ENCODE measurements at regions not wholly inside any gene's neighbourhood (a gene's known extent, or its start where the extent isn't known, plus 50 kb on each side); places are given as distances from the start of the nearest gene placed in this dataset.

DNA sequence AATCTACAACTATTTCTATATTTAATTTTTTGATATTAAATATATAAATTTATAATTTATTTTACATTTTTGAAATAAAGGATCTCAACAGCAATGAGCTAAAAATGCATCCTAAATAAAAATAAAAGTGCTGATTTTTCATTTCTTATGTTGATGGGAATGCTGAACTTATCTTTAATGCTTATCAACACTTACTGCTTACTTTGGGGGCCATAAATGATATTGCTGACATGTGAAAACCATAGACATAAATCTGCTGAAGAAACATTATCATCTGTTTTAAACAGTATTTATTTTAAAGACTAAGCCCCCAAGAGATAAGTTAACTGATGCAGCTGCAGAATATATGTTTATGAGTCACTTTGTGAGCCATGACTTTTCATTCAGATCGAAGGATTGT, 594.1 kb upstream of the PKN2 start:
- TF ChIP-seq, protein P1, sequence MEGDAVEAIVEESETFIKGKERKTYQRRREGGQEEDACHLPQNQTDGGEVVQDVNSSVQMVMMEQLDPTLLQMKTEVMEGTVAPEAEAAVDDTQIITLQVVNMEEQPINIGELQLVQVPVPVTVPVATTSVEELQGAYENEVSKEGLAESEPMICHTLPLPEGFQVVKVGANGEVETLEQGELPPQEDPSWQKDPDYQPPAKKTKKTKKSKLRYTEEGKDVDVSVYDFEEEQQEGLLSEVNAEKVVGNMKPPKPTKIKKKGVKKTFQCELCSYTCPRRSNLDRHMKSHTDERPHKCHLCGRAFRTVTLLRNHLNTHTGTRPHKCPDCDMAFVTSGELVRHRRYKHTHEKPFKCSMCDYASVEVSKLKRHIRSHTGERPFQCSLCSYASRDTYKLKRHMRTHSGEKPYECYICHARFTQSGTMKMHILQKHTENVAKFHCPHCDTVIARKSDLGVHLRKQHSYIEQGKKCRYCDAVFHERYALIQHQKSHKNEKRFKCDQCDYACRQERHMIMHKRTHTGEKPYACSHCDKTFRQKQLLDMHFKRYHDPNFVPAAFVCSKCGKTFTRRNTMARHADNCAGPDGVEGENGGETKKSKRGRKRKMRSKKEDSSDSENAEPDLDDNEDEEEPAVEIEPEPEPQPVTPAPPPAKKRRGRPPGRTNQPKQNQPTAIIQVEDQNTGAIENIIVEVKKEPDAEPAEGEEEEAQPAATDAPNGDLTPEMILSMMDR (IDR thresholded peaks at IDR 0.05; ENCODE audit: borderline replicate concordance, extremely low read depth, insufficient read depth) = no peak
- Histone ChIP-seq H3K4me1 (ENCODE audit: control insufficient read depth in 2 of 3, insufficient read depth in 2 of 3, low read depth in 1 of 3, low read length in 3 of 3) (no peaks in the 10 kb centered on the region), H3K9me3 (ENCODE audit: control insufficient read depth in 2 of 3, insufficient read depth in 1 of 3, low read length in 3 of 3) (no peaks in the 10 kb centered on the region), H3K36me3 (ENCODE audit: control insufficient read depth in 2 of 3, insufficient read depth in 3 of 3, low read length in 3 of 3) (no peaks in the 10 kb centered on the region), H3K27me3 (ENCODE audit: control insufficient read depth, insufficient read depth, low read length) (no peaks in the 10 kb centered on the region), H3K9ac (ENCODE audit: low read length in 3 of 3) (no peak overlapping the region), H3K27ac (ENCODE audit: low read depth in 2 of 2, low read length in 2 of 2) (no peak overlapping the region), H3K4me3 (ENCODE audit: low read length in 3 of 3) (no peak overlapping the region)
- intact Hi-C loops (cut with DNase I) = no loop called here
- FAIRE-seq (no peak), DNase-seq (no peak)

DNA sequence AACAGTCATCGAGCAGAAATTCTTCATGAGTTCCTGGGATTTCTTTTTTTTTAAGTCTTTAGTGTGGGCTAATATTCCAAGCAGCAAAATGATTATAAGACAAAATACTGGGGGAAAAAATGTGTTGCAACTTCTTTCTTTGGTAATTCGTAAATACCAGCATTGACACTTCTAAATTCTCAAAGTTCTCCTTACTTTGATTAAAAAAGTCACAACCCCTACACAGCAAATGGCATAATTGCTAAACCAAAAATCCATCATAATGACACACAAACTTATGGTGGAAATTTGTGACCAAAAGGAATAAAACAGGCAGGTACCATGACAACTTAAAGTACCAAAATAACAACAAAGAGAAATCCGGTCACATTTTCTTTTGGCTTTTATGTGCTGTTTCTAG, 585.2 kb upstream of the PKN2 start:
- H3K4me1 ChIP-seq (ENCODE audit: control insufficient read depth in 2 of 3, insufficient read depth in 2 of 3, low read depth in 1 of 3, low read length in 3 of 3) = no peaks in the 10 kb centered on the region
- H3K27me3 ChIP-seq (ENCODE audit: control insufficient read depth, insufficient read depth, low read length) = no peaks in the 10 kb centered on the region
- H3K9me3 ChIP-seq (ENCODE audit: control insufficient read depth in 2 of 3, insufficient read depth in 1 of 3, low read length in 3 of 3) = no peaks in the 10 kb centered on the region
- no peak overlapping the region for H3K4me3 ChIP-seq (ENCODE audit: low read length in 3 of 3)
- H3K36me3 ChIP-seq (ENCODE audit: control insufficient read depth in 2 of 3, insufficient read depth in 3 of 3, low read length in 3 of 3) = no peaks in the 10 kb centered on the region
- no peak overlapping the region for H3K27ac ChIP-seq (ENCODE audit: low read depth in 2 of 2, low read length in 2 of 2)
- H3K9ac ChIP-seq (ENCODE audit: low read length in 3 of 3) = no peak overlapping the region
- FAIRE-seq (no peak), DNase-seq (no peak)
- TF ChIP-seq, protein P1 (IDR thresholded peaks at IDR 0.05; ENCODE audit: borderline replicate concordance, extremely low read depth, insufficient read depth) = no peak
- intact Hi-C loops (cut with DNase I) = no loop called here

DNA sequence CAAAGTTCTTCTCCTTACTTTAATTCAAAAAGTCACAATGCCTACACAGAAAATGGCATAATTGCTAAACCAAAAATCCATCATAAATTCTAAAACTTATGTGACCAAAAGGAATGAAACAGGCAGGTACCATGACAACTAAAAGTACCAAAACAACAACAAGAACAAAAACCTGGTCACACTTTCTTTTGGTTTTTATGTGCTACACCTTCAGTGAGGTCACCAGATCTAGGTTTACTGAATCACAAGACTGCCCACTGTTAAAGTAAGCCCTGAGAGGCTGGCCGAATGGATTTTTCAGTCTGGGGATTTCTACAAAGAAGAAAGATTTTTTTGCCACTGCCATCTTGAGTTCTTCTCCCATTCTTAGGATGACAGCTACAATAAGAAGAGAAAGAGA, 583.0 kb upstream of the PKN2 start:
- DNase-seq = no peak
- Histone ChIP-seq H3K27ac (ENCODE audit: low read depth in 2 of 2, low read length in 2 of 2) (no peak overlapping the region), H3K36me3 (ENCODE audit: control insufficient read depth in 2 of 3, insufficient read depth in 3 of 3, low read length in 3 of 3) (no peaks in the 10 kb centered on the region), H3K4me1 (ENCODE audit: control insufficient read depth in 2 of 3, insufficient read depth in 2 of 3, low read depth in 1 of 3, low read length in 3 of 3) (no peaks in the 10 kb centered on the region), H3K27me3 (ENCODE audit: control insufficient read depth, insufficient read depth, low read length) (no peaks in the 10 kb centered on the region), H3K4me3 (ENCODE audit: low read length in 3 of 3) (no peak overlapping the region), H3K9ac (ENCODE audit: low read length in 3 of 3) (no peak overlapping the region), H3K9me3 (ENCODE audit: control insufficient read depth in 2 of 3, insufficient read depth in 1 of 3, low read length in 3 of 3) (no peaks in the 10 kb centered on the region)
- TF ChIP-seq, protein P1 (IDR thresholded peaks at IDR 0.05; ENCODE audit: borderline replicate concordance, extremely low read depth, insufficient read depth) = no peak
- no peak for FAIRE-seq
- intact Hi-C loops (cut with DNase I) = no loop called here

DNA sequence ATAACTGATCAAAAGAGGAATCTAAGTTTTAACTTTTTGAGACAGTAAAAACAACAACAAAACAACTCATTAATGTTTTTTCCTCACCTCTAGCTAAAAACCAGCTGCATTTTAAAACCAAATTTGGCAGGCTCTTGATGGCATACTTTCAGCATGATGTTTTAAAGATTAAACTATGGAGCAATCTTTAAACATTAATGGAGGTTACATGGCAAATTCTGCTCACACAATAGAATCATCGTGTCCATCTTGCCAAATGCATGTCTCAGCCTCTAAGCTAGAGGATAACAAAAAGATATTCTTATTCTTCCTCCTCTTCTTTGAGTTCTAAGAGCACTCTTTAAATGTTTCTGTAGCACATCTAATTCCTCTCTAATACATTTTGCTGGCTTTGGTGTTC, 579.8 kb upstream of the PKN2 start:
- Histone ChIP-seq H3K9ac (ENCODE audit: low read length in 3 of 3) (no peak overlapping the region), H3K4me1 (ENCODE audit: control insufficient read depth in 2 of 3, insufficient read depth in 2 of 3, low read depth in 1 of 3, low read length in 3 of 3) (no peaks in the 10 kb centered on the region), H3K4me3 (ENCODE audit: low read length in 3 of 3) (no peak overlapping the region), H3K9me3 (ENCODE audit: control insufficient read depth in 2 of 3, insufficient read depth in 1 of 3, low read length in 3 of 3) (no peaks in the 10 kb centered on the region), H3K27me3 (ENCODE audit: control insufficient read depth, insufficient read depth, low read length) (no peaks in the 10 kb centered on the region), H3K36me3 (ENCODE audit: control insufficient read depth in 2 of 3, insufficient read depth in 3 of 3, low read length in 3 of 3) (no peaks in the 10 kb centered on the region), H3K27ac (ENCODE audit: low read depth in 2 of 2, low read length in 2 of 2) (no peak overlapping the region)
- TF ChIP-seq, protein P1 (IDR thresholded peaks at IDR 0.05; ENCODE audit: borderline replicate concordance, extremely low read depth, insufficient read depth) = no peak
- no peak for FAIRE-seq
- no peak for DNase-seq
- intact Hi-C loops (cut with DNase I) = no loop called here
